ENCODE measurements at regions not wholly inside any gene's neighbourhood (a gene's known extent, or its start where the extent isn't known, plus 50 kb on each side); places are given as distances from the start of the nearest gene placed in this dataset.

DNA sequence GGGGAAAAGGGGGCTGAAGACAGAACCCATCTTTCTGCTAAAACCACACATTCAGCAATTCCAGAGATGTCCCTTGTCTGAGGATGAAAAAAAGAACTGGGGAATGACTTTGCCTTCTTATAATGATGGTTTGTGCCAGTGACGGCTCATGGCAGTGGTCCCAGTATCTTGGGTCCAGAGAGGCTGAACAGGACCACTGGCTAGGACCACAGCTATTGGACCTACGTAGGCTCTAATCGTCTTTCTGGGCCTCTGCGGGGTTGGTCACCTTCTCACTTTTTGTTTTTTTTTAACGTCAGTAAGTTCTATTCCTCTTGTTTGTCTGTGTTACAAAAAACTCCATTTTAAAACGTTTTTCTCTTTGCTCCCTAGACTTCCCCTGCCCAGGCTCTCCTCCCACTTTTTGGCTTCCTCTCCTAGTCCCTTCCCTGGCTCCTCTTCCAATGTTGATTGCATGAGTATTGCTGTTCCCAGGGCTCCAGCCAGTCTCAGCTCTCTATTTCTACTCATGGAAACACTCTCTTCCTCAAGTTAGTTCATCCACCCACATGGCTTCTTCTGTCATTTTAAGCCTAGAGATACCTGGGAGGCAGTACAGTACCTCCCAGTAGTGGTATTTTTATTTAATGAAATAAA is 52.6 kb upstream of the STX18 start:
- DNase-seq, result no peak

DNA sequence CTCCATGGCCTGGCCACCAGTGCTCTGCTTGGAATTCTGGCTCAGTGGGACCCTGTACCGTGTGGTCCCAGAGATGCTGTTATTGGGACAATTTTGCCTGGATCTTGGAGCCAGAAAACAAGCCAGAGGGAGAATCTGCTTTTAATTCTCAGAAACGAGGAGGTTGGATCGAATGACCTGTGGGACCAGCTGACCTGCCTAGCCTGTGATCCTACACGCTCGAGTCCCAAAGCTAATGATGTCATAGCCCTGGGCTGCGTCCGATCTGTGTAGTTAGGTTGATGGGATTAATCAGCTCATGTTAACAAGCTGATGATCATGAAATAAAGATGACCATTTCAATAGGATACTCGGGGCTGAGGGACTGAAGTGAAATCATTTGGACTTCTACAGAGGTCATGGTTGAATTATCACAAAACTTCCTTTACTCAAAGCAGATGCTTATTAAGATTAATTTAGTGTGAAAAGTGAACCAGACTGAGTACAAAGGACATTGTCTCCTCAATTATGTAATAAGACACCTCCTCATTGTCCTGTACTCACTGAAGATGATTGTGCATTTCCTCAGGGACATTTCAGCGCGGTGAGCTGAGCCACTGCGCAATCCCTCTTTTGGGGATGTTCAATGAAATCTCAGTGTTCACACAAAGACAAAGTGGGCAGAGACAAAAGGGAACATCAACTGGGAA is 51.9 kb upstream of the STX18 start:
- no peak for DNase-seq

- DNase-seq, result no peak
Measured at GRCh38 chr4:4592414-4592813, 50.6 kb upstream of the STX18 start.
